ENCODE measurements at regions not wholly inside any gene's neighbourhood (a gene's known extent, or its start where the extent isn't known, plus 50 kb on each side); places are given as distances from the start of the nearest gene placed in this dataset.

DNA sequence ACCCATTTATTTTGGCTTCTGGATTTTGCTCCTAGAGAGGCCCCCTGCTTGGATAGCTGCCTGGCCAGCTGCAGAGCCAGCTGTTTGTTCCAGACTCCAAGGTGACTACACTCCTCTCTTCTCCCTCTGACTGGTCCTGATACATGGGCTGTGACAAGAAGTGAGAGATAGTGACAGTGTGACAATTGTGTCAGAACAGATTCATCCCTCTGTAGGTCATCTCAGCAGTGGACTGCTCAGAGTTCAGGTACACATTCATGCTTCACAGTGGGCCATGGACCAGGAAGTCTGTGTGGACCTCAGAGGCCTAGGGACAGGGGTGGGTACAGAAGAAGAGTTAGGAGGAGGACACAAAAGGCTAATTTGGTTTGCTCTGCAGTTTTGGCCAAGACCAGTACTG, 188.2 kb upstream of the MKLN1 start:
- Mint-ChIP-seq H3K4me1 (no peaks in the 10 kb centered on the region), H3K4me3 (no peak overlapping the region), H3K27me3 (no peaks in the 10 kb centered on the region), H3K27ac (no peak overlapping the region), H3K9me3 (ENCODE audit: insufficient read depth) (no peaks in the 10 kb centered on the region)
- DNase-seq (no peak), ATAC-seq (ENCODE audit: low read depth) (no peak)
- no peaks in the 10 kb centered on the region for H3K4me1 ChIP-seq (ENCODE audit: control insufficient read depth in 2 of 2, insufficient read depth in 2 of 2, low read length in 2 of 2)
- ChIA-PET CTCF (no interaction called here), POLR2A (no interaction called here)
- H3K27ac ChIP-seq (ENCODE audit: low read length in 2 of 2), result no peak overlapping the region
- no peaks in the 10 kb centered on the region for H4K20me1 ChIP-seq (ENCODE audit: control insufficient read depth, insufficient read depth, low read length, poor library complexity, severe bottlenecking)
- H3K79me2 ChIP-seq (ENCODE audit: control insufficient read depth, insufficient read depth, low read length), result no peaks in the 10 kb centered on the region
- intact Hi-C loops (cut with micrococcal nuclease), result no loop called here
- H3K9ac ChIP-seq (ENCODE audit: low read length), result no peak overlapping the region
- no peaks in the 10 kb centered on the region for H3K9me3 ChIP-seq (ENCODE audit: control extremely low read depth in 1 of 3, control insufficient read depth in 2 of 3, insufficient read depth in 1 of 3, low read length in 2 of 3)
- H3K4me2 ChIP-seq (replicated peaks; ENCODE audit: low read depth, low read length, poor library complexity, severe bottlenecking), result no peak overlapping the region
- no peak overlapping the region for H3K4me3 ChIP-seq (ENCODE audit: control extremely low read depth in 1 of 5, extremely low read depth in 1 of 5, insufficient read depth in 1 of 5, low read depth in 2 of 5, low read length in 4 of 5)
- H3K36me3 ChIP-seq (replicated peaks in 1 of 2; ENCODE audit: control extremely low read depth in 1 of 2, control insufficient read depth in 1 of 2, extremely low read depth in 1 of 2, insufficient read depth in 2 of 2, low read length in 1 of 2), result no peaks in the 10 kb centered on the region
- H2AFZ ChIP-seq (ENCODE audit: insufficient read depth, low read depth, low read length, poor library complexity, severe bottlenecking), result no peak overlapping the region
- H3K27me3 ChIP-seq (replicated peaks in 1 of 4; ENCODE audit: control extremely low read depth in 1 of 4, control insufficient read depth in 3 of 4, insufficient read depth in 4 of 4, low read length in 3 of 4), result no peaks in the 10 kb centered on the region
- TF ChIP-seq EZH2 (IDR thresholded peaks at IDR 0.05; ENCODE audit: borderline replicate concordance, insufficient read depth, low read depth, low read length, poor library complexity, severe bottlenecking), result no peak
- TF ChIP-seq, protein P1, sequence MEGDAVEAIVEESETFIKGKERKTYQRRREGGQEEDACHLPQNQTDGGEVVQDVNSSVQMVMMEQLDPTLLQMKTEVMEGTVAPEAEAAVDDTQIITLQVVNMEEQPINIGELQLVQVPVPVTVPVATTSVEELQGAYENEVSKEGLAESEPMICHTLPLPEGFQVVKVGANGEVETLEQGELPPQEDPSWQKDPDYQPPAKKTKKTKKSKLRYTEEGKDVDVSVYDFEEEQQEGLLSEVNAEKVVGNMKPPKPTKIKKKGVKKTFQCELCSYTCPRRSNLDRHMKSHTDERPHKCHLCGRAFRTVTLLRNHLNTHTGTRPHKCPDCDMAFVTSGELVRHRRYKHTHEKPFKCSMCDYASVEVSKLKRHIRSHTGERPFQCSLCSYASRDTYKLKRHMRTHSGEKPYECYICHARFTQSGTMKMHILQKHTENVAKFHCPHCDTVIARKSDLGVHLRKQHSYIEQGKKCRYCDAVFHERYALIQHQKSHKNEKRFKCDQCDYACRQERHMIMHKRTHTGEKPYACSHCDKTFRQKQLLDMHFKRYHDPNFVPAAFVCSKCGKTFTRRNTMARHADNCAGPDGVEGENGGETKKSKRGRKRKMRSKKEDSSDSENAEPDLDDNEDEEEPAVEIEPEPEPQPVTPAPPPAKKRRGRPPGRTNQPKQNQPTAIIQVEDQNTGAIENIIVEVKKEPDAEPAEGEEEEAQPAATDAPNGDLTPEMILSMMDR (IDR thresholded peaks at IDR 0.05), result no peak

DNA sequence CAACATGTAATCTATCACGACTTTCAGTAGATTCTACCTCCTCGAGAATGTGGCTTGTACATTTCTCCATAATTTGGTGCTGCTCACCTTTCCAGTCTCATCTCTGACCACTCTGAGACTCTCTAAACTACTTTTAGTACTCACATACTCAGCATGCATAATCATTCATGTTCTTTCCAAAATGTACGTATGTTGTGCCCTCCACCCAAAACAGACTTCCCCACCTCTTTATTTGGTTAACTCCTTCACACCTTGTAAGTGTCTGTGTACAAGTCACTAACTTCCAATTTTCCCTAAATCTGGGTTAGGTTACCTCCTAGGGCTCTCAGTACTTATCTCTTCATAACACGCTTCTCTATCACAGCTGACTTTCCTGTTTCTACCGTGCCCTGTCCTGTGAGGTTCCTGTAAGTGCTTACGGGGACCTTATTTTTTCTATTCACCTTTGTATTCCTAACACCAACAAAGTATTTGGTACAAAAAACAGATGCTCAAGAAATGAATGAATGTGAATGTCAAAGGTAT, 186.2 kb upstream of the MKLN1 start:
- no peaks in the 10 kb centered on the region for H3K27me3 ChIP-seq (replicated peaks in 1 of 4; ENCODE audit: control extremely low read depth in 1 of 4, control insufficient read depth in 3 of 4, insufficient read depth in 4 of 4, low read length in 3 of 4)
- no peaks in the 10 kb centered on the region for H3K4me1 ChIP-seq (ENCODE audit: control insufficient read depth in 2 of 2, insufficient read depth in 2 of 2, low read length in 2 of 2)
- no peaks in the 10 kb centered on the region for H3K4me1 Mint-ChIP-seq
- WGBS (ENCODE audit: insufficient coverage), result 97% methylated on average over 3 of the region's 6 CpGs
- no peaks in the 10 kb centered on the region for H3K9me3 Mint-ChIP-seq (ENCODE audit: insufficient read depth)
- no peak overlapping the region for H3K27ac ChIP-seq (ENCODE audit: low read length in 2 of 2)
- H3K27me3 Mint-ChIP-seq, result no peaks in the 10 kb centered on the region
- ChIA-PET CTCF (no interaction called here), POLR2A (interaction anchor here (0.7 kb wide), 1 partner anchor 9 kb away, joined by 3 read pairs; no protein-coding TSS in a partner anchor)
- no peaks in the 10 kb centered on the region for H3K79me2 ChIP-seq (ENCODE audit: control insufficient read depth, insufficient read depth, low read length)
- no peak overlapping the region for H3K4me2 ChIP-seq (replicated peaks; ENCODE audit: low read depth, low read length, poor library complexity, severe bottlenecking)
- TF ChIP-seq, protein P1 (IDR thresholded peaks at IDR 0.05), result no peak
- TF ChIP-seq EZH2 (IDR thresholded peaks at IDR 0.05; ENCODE audit: borderline replicate concordance, insufficient read depth, low read depth, low read length, poor library complexity, severe bottlenecking), result no peak
- intact Hi-C loops (cut with micrococcal nuclease), result no loop called here
- H3K9me3 ChIP-seq (ENCODE audit: control extremely low read depth in 1 of 3, control insufficient read depth in 2 of 3, insufficient read depth in 1 of 3, low read length in 2 of 3), result no peaks in the 10 kb centered on the region
- no peak overlapping the region for H3K27ac Mint-ChIP-seq
- H3K4me3 Mint-ChIP-seq, result no peak overlapping the region
- H3K36me3 ChIP-seq (replicated peaks in 1 of 2; ENCODE audit: control extremely low read depth in 1 of 2, control insufficient read depth in 1 of 2, extremely low read depth in 1 of 2, insufficient read depth in 2 of 2, low read length in 1 of 2), result no peaks in the 10 kb centered on the region
- H3K9ac ChIP-seq (ENCODE audit: low read length), result no peak overlapping the region
- ATAC-seq (ENCODE audit: low read depth), result no peak
- H4K20me1 ChIP-seq (ENCODE audit: control insufficient read depth, insufficient read depth, low read length, poor library complexity, severe bottlenecking), result no peaks in the 10 kb centered on the region
- no peak overlapping the region for H2AFZ ChIP-seq (ENCODE audit: insufficient read depth, low read depth, low read length, poor library complexity, severe bottlenecking)
- DNase-seq, result no peak
- H3K4me3 ChIP-seq (ENCODE audit: control extremely low read depth in 1 of 5, extremely low read depth in 1 of 5, insufficient read depth in 1 of 5, low read depth in 2 of 5, low read length in 4 of 5), result no peak overlapping the region

Data from B cell (primary cell).